ENCODE measurements at regions not wholly inside any gene's neighbourhood (a gene's known extent, or its start where the extent isn't known, plus 50 kb on each side); places are given as distances from the start of the nearest gene placed in this dataset.

DNA sequence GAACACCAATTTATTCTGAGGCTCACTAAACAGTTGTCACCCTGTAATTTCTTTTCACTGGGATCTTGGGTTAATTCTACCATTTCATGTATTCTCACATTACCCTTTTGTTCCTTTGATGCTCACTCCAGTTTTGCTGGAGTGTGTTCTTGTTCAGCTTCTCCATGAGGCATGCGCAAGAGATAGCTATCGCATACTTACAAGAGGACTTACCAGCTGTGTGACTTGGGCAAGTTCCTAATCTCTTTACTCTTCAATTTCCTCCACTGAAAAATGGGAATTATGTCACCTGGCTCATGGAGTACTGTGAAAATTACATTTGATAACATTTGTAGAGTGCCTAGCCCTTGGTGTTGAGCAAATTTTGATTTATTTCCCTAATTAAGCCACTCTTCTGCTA lies 56.5 kb upstream of the JDP2 start:
- no peak for DNase-seq (ENCODE audit: low read depth, low spot score)
- H3K9me3 ChIP-seq (ENCODE audit: insufficient read depth, low read length) = no peaks in the 10 kb centered on the region
- peaks cover 34% of the 10 kb centered on the region for H3K27me3 ChIP-seq (ENCODE audit: insufficient read depth, insufficient read length)
- H3K4me1 ChIP-seq (ENCODE audit: insufficient read depth, insufficient read length) = no peaks in the 10 kb centered on the region
- no peak overlapping the region for H3K4me3 ChIP-seq (ENCODE audit: insufficient read length, low read depth)
- TF ChIP-seq SUZ12 (IDR thresholded peaks at IDR 0.05; ENCODE audit: extremely low read depth, insufficient read depth, insufficient read length) = no peak
- TF ChIP-seq ZNF274 (IDR thresholded peaks at IDR 0.05; ENCODE audit: low read depth, low read length) = no peak
- no peak for TF ChIP-seq YY1 (IDR thresholded peaks at IDR 0.05; ENCODE audit: insufficient read depth, insufficient read length)
- H3K9ac ChIP-seq (ENCODE audit: insufficient read length, low read depth) = no peak overlapping the region
- no peaks in the 10 kb centered on the region for H3K36me3 ChIP-seq (ENCODE audit: insufficient read depth, insufficient read length, low read length)

DNA sequence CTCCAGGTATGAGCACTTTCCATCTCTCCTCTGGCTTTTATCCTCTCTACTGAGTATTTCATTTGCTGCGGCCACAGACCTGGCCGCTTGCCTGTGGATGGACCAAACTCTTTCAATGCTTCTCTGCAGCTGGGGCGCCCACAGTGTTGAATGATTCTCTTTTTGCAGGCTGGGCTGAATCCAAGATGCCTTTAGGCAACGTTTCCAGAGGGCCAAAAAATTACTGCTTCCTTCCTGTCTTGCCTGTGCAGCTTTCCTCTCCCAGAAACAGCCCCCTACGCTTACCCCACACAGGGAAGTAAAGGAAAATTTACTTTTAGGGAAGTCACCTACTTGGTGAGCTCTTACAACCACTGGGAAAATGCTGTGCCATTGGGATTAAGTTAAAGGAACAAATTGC lies 55.6 kb upstream of the JDP2 start:
- no peaks in the 10 kb centered on the region for H3K4me1 ChIP-seq (ENCODE audit: insufficient read depth, insufficient read length)
- H3K27me3 ChIP-seq (ENCODE audit: insufficient read depth, insufficient read length) = peaks cover 26% of the 10 kb centered on the region
- H3K9me3 ChIP-seq (ENCODE audit: insufficient read depth, low read length) = no peaks in the 10 kb centered on the region
- no peak for TF ChIP-seq SUZ12 (IDR thresholded peaks at IDR 0.05; ENCODE audit: extremely low read depth, insufficient read depth, insufficient read length)
- no peak for TF ChIP-seq ZNF274 (IDR thresholded peaks at IDR 0.05; ENCODE audit: low read depth, low read length)
- TF ChIP-seq YY1 (IDR thresholded peaks at IDR 0.05; ENCODE audit: insufficient read depth, insufficient read length) = no peak
- H3K9ac ChIP-seq (ENCODE audit: insufficient read length, low read depth) = no peak overlapping the region
- no peak overlapping the region for H3K4me3 ChIP-seq (ENCODE audit: insufficient read length, low read depth)
- DNase-seq (ENCODE audit: low read depth, low spot score) = no peak
- no peaks in the 10 kb centered on the region for H3K36me3 ChIP-seq (ENCODE audit: insufficient read depth, insufficient read length, low read length)

DNA sequence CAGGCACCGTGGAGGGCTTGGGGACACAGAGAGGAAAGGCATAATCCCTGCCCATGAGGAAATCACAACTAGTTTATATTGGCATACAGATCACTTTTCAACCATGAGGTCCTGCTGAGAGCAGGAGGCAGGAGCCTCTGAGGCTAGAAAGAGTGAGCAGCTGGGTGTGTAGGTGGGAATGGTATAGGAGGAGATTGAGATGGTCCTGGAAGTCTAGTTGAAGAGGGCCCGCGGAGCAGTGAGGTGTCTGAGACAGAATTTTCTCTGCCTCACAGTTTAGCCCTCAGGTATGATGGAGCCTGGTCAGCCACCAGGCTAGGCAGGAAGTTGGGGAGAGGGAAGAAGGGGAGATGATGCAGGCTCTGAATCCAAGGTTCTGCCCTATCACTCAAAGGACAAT lies 54.7 kb upstream of the JDP2 start:
- Histone ChIP-seq H3K4me3 (ENCODE audit: insufficient read length, low read depth) (no peak overlapping the region), H3K9ac (ENCODE audit: insufficient read length, low read depth) (no peak overlapping the region), H3K4me1 (ENCODE audit: insufficient read depth, insufficient read length) (no peaks in the 10 kb centered on the region), H3K9me3 (ENCODE audit: insufficient read depth, low read length) (no peaks in the 10 kb centered on the region), H3K27me3 (ENCODE audit: insufficient read depth, insufficient read length) (peaks cover 18% of the 10 kb centered on the region), H3K36me3 (ENCODE audit: insufficient read depth, insufficient read length, low read length) (no peaks in the 10 kb centered on the region)
- TF ChIP-seq ZNF274 (IDR thresholded peaks at IDR 0.05; ENCODE audit: low read depth, low read length) = no peak
- TF ChIP-seq SUZ12 (IDR thresholded peaks at IDR 0.05; ENCODE audit: extremely low read depth, insufficient read depth, insufficient read length) = no peak
- TF ChIP-seq YY1 (IDR thresholded peaks at IDR 0.05; ENCODE audit: insufficient read depth, insufficient read length) = no peak
- DNase-seq (ENCODE audit: low read depth, low spot score) = no peak

DNA sequence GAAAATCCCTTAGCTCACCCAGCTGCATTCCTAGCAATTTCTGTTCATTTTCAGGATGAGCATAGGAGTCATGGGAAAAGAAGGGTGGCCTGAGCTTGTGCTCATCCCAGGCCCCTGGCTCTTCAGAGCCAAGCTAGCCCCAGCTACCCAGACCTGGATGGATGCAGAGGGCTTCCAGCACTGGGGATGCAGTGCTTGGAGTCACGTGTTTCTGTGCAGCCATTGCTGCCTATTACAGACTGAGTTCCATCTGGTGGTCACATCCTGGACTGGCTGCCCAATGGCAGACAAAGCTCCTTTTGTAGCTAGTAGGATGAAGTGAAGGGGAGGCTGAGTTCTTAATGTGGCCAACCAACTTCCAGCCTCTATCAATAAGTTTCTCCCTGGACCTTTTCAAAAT lies 54.2 kb upstream of the JDP2 start:
- Histone ChIP-seq H3K4me1 (ENCODE audit: insufficient read depth, insufficient read length) (no peaks in the 10 kb centered on the region), H3K36me3 (ENCODE audit: insufficient read depth, insufficient read length, low read length) (no peaks in the 10 kb centered on the region), H3K9me3 (ENCODE audit: insufficient read depth, low read length) (no peaks in the 10 kb centered on the region), H3K9ac (ENCODE audit: insufficient read length, low read depth) (no peak overlapping the region), H3K27me3 (ENCODE audit: insufficient read depth, insufficient read length) (peaks cover 13% of the 10 kb centered on the region), H3K4me3 (ENCODE audit: insufficient read length, low read depth) (no peak overlapping the region)
- TF ChIP-seq YY1 (IDR thresholded peaks at IDR 0.05; ENCODE audit: insufficient read depth, insufficient read length) = no peak
- no peak for TF ChIP-seq ZNF274 (IDR thresholded peaks at IDR 0.05; ENCODE audit: low read depth, low read length)
- no peak for TF ChIP-seq SUZ12 (IDR thresholded peaks at IDR 0.05; ENCODE audit: extremely low read depth, insufficient read depth, insufficient read length)
- no peak for DNase-seq (ENCODE audit: low read depth, low spot score)

DNA sequence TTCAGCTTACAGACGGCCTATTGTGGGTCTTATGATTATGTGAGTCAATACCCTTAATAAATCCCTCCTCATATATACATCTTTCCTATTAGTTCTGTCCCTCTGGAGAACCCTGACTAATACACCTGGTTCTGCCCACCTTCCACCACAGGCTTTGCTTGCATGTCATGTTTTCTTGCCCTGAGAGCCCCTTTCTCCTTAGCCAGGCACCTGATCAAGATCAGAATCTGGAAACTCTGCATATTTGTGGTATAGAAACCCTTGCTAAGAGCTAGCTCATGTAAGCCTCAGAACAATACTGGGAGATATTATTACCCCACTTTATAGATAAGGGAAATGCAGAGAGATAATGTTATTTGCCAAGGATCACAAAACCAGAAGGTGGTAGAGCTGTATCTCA lies 52.9 kb upstream of the JDP2 start:
- Histone ChIP-seq H3K9ac (ENCODE audit: insufficient read length, low read depth) (no peak overlapping the region), H3K4me1 (ENCODE audit: insufficient read depth, insufficient read length) (peaks cover 7% of the 10 kb centered on the region), H3K4me3 (ENCODE audit: insufficient read length, low read depth) (no peak overlapping the region), H3K36me3 (ENCODE audit: insufficient read depth, insufficient read length, low read length) (no peaks in the 10 kb centered on the region), H3K9me3 (ENCODE audit: insufficient read depth, low read length) (no peaks in the 10 kb centered on the region), H3K27me3 (ENCODE audit: insufficient read depth, insufficient read length) (peaks cover 6% of the 10 kb centered on the region)
- TF ChIP-seq ZNF274 (IDR thresholded peaks at IDR 0.05; ENCODE audit: low read depth, low read length) (no peak), YY1 (IDR thresholded peaks at IDR 0.05; ENCODE audit: insufficient read depth, insufficient read length) (no peak), SUZ12 (IDR thresholded peaks at IDR 0.05; ENCODE audit: extremely low read depth, insufficient read depth, insufficient read length) (no peak)
- no peak for DNase-seq (ENCODE audit: low read depth, low spot score)

DNA sequence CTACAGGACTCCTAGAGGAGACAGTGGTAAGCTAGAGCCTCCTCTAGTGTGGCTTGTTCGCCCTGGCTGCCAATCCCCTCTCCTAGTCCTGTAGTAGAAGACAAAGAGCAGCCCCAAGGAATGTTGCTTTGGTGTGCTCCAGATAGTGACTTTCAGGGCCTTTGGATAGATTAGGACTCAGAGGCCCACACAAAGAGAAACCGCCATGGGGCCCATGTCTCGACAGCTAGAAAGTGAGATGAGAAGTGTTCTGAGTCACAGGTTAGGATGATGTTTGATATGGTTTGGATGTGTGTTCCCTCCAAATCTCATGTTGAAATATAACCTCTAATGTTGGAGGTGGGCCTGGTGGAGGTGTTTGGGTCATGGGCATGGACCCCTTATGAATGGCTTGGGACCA lies 51.8 kb upstream of the JDP2 start:
- Histone ChIP-seq H3K9me3 (ENCODE audit: insufficient read depth, low read length) (no peaks in the 10 kb centered on the region), H3K9ac (ENCODE audit: insufficient read length, low read depth) (no peak overlapping the region), H3K4me3 (ENCODE audit: insufficient read length, low read depth) (no peak overlapping the region), H3K27me3 (ENCODE audit: insufficient read depth, insufficient read length) (no peaks in the 10 kb centered on the region), H3K4me1 (ENCODE audit: insufficient read depth, insufficient read length) (peaks cover 9% of the 10 kb centered on the region), H3K36me3 (ENCODE audit: insufficient read depth, insufficient read length, low read length) (no peaks in the 10 kb centered on the region)
- no peak for TF ChIP-seq SUZ12 (IDR thresholded peaks at IDR 0.05; ENCODE audit: extremely low read depth, insufficient read depth, insufficient read length)
- no peak for TF ChIP-seq YY1 (IDR thresholded peaks at IDR 0.05; ENCODE audit: insufficient read depth, insufficient read length)
- no peak for TF ChIP-seq ZNF274 (IDR thresholded peaks at IDR 0.05; ENCODE audit: low read depth, low read length)
- no peak for DNase-seq (ENCODE audit: low read depth, low spot score)
